NCI-H1694 (cell line): ENCODE measurements at regions not wholly inside any gene's neighbourhood (a gene's known extent, or its start where the extent isn't known, plus 50 kb on each side); places are given as distances from the start of the nearest gene placed in this dataset.

Source experiments
- DNase-seq: peaks from one replicate; lab custom pipeline; 2025; lab: John Stamatoyannopoulos, UW

DNA sequence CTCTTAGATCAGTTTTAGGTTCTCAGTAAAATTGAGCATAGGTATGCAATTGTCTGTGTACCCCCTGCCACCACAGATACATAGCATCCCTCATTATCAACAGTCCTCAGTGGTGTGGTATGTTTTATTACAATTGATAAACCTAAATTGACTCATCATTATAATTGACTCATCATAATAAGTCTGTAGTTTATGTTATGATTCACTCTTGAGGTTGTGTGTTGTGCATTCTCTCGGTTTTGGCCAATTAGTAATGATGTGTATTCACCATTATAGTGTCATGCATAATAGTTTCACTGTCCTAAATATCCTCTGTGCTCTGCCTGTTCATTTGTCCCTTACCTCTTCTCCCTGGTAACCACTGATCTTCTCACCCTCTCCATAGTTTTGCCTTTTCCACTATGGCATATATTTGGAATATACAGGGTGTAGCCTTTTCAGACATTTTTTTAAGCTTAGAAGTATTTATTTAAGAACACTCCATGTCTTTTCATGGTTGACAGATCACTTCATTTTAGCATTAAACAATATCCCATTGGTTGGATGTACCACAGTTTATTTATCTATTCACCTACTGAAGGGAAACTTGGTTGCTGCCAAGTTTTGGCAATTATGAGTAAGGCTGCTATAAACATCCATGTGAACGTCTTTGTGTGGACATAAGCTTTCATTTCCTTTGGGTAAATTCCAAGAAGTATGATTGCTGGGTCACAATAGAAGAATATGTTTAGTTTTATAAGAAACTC is 1620.6 kb upstream of the MIR17HG start:
- no peak for DNase-seq

DNA sequence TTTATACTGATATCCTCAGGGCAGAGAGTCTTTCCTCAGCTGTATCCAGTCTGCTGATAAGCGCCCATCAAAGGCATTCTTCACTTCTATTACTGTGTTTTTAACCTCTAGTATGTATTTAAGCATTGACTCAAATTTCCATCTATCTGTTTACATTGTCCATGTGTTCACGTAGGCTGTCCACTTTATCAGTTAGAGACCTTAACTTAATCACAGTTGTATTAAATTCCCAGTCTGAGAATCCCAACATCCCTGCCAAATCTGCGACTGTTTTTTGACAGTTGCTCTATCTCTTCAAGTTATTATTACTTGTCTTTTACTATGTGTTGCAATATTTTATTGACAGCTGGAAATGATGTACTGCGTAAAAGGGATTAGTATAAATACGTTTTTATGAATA is 1613.7 kb upstream of the MIR17HG start:
- DNase-seq: no peak

DNA sequence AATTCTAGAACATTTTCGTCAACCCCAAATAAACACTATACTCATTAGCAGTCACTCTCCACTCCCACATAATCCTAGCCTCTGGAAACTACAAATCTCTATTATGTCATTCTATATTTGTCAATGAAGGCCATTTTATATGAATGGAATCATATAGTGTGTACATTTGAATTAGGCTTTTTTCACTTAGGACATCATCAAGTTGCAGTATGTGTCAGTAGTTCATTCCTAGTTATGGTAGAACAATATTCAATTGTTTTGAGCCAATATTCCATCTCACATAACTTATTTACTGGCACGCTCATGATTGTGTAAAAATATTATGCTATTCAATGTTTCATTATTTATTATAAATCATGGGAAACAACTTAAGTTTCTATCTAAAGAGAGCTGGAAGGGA is 1610.4 kb upstream of the MIR17HG start:
- DNase-seq: no peak

DNA sequence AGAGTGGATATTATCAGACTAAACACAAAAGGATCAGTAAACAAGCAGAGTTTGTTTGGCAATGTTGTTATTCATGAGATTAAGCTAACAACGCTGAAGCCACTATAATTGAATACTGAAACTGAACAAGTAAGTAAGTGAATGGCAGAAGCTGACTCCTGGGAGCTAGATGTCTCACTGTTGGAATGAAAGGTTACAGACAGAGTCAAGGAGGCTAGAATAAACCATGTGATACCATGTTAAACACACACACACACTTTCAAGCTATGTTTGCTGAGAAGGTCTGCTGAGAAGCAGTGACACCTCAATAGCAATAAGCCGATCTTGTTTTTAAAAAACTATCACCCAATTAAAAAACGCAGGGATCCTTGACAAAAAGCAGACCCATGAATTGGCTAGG is 1609.4 kb upstream of the MIR17HG start:
- DNase-seq: no peak

DNA sequence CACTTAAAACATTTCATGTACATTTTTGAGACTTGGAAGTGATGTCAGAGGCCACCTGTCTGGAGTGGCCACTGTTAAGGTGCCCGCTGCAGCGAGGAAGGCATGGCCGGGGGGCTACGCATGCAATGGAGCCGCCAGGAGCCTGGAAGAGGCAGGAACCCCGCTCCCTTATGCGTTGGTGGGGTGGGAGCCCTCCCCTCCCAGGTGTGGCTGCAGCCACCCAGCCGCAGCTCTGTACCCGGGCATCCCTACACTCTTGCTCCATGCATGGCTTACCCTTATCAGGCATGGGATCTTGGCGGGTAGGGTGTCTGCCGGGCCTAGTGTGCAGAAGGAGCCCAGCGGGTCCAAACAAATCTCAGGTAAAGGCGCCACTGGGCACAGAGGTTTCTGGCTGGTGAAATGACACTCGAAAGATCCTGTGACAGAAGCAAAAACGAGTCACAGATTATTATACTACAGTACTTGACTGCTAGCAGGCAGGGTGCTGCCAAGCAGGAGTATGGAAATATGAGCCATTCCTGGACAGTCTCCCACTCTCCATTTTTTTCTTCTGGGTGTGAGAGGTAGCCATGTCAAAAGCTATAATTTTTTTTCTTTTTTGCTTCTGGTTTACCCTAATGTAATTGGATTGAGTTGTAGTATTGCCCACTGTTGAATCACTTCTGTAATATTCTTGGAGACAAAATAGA is 1606.3 kb upstream of the MIR17HG start:
- no peak for DNase-seq

DNA sequence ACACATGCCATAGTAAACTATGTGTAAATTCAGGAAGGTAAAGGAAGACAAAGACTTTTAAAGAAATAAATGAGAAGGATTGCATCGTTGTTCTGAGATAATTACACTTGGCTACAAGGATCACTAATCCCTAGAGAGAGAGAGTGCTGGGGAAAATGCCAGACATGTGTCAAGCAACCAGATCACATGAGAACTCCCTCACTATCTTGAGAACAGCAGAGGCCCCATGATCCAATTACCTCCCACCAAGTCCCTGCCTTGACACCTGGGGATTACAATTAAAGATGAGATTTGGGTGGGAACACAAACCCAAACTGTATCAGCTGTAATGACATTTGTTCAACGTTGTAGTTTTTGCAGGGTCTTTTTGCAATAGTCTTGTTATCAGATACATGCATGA is 1600.9 kb upstream of the MIR17HG start:
- DNase-seq: no peak

DNA sequence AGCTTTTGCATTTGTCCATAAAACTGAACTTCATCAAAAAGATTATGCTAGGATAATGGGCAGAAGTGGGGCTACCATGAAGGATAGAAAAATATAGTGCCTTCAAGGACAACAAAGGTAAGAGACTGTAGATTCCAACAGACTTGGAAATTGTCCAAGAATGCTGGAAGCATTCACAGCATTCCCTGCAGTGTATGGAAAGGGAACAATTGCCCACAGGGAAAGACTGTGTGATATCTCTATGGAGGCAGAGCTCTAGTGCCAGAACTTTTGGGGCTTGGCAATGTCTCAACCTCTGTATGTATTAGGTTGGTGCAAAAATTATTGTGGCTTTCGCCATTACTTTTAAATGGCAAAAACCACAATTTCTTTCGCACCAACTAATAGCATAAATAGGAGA is 1598.8 kb upstream of the MIR17HG start:
- DNase-seq: no peak

DNA sequence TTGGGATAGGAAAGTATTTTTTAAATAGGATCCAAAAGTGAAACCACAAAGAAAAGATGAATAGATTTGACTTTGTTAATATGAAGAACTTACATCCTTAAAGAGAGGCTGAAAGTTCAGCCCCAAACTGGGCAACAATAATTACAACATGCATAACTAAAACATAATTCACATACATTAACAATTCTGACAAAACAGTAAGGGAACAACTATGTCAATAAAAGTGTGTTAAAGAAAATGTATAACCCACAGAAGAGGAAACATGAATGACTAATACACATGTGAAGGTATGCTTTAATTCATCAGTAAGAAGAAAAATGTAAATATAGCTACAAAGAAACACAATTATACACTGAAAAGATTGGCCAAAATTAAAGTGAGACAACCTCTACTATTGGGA is 1597.6 kb upstream of the MIR17HG start:
- DNase-seq: no peak

DNA sequence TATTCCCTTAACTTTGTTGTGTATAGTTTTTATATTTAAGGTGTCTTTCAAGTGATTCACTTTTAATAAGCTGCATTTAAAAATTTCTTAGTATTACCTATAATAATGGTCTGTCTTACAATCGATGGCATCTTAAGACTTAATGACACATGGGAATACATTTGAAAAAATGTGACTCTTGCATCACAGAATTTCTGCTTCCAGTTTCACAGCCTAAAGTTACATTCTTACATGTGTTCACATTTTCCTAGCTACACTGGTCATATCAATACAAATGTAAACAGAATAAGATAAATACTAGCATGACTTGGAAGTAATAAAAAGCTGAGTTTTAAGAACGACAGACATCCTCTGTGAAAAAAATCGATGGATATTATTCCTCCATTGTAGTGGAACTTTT is 1597.1 kb upstream of the MIR17HG start:
- no peak for DNase-seq

DNA sequence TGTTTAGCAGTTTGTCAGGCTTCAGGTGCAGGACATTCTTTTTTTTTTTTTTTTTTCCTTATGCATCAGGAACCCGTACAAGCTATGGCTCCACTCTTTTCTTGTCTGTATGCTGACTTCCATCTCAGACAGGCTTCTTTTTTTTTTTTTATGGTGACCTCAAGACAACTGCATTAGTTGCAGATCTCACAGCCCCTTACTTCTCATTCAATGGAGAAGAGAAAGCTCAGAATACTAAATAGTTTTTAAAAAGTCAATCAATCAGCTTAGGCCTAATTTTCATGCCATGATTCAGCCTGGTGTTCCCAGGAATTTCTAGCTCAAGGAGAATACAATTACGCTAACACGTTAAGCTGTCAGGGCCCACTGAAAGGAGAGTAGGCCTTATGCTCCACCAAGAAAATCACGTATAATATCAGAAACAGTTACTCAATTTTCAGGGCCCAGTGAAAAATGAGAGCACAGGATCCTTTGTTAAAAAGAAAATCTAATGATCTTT is 1596.0 kb upstream of the MIR17HG start:
- no peak for DNase-seq

DNA sequence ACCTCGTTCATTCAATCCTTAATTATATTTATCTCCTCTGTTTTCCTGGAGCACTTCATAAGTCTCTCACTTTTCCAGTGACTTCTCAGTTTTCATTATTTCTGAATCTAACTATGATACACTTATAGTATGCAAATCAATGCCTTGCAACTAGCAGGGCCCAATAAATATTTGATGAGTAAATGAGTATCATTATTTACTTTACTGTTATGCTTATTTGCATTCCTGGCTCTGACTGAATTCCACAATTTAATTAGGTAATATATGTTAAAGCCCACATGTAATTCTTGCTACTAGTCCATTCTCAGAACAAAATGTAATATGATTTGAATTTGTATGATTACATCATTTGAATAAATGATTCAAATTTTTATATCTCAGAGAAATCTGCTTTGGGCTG is 1595.1 kb upstream of the MIR17HG start:
- no peak for DNase-seq

DNA sequence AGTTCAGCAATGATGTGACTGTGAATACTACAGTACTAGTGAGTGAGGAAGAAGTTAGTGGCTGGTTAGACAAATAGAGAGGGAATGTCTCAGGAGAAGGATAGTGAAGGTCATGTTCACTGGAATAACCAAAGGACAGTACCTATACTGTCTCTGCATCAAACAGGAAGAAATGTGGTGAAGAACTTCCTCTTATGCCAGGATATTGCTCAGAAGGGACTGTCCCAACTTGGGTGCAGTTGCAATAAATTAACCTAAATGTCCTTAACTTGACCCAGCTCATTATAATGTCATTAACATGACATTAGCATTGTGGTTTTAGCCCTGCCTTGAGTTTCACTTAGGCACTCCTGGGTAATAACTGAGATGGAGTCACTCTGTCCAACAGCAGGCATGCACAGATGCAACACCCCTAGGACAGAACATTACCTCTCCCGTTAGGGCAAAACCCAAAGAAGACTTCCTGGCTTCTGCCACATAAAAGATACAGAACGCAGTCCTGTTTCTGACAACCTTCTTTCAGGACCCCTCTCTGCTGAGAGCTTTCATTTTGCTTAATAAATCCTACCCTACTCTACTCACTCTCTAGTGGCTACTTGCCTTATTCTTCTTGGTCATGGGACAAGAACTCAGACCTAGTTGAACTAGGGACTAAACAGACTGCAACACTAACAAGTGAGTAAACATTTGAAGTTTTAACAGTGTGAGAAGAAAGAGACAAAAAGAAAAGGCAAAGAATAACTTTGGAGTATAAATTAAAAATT is 1591.6 kb upstream of the MIR17HG start:
- DNase-seq: no peak

DNA sequence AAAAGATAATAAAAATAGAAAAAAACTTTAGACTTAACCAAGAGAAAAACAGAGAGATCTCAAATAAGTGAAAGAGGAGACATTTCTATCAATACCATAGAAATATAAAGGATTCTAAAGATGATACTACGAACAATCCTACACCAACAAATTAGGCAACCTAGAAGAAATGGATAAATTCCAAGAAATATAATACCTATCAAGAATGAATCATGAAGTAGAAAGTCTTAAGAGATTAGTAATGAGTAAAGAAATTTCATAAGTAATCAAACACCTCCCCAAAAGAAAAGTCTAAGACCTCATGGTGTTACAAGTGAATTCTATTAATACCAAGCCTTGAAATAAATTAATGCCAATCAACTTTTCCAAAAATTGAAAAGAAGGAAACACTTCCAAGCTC is 1584.5 kb upstream of the MIR17HG start:
- no peak for DNase-seq

DNA sequence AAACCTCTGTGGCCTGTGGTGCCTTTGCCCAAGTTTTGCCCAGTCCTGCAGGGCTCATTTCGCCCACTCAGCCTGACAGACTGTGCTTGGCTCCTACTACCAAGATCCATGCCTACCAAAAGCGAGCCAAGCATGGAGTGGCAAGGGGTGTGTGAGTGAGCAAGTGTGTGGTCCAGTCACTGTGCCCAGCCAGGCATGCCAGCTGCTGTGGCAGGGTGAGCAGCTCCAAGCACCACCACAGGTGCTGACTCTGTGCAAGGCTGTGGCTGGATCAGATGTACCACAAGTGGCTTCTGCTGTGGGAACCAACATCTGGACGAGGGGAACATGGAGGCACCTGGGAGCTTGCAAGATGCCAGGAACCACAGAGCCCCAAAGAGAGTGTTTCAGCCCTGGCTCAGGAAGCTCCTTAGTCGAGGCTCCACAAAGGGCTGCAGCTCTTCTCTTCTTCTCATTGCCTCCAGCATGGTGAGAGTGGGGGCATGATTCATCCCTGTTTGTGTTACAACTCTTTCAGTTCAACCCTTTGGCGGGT is 1564.2 kb upstream of the MIR17HG start:
- no peak for DNase-seq

DNA sequence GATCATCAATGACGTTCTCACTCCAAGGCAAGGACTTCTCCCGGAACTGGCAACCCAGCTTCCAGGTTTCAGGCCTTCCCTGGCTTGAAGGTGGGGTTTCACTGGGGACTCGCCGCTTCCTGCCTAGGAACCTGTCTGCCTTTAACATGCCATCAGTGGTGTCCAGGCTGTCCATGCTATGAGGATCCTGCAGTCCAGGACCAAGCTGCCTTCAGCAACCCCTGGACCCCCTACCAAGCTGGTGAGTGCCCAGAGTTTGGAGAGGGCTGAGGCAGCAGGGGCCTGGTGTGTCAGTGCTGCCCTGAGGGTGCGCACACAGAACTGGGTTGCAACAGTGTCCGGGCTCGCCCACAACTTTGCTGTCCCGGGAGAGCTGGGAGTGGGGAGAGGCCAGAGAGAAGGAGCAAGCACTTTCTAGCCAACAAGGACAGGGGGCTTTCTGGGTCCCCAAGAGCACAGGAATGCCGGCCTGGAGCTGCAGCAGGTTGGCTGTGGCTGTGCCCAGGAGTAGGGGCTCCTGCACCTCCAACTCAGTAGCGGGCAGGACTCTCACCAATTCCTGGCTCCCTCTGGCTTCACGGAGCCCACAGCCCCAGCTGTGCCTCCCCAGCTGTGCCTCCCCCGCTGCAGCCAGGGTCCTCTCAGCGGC is 1563.2 kb upstream of the MIR17HG start:
- DNase-seq: no peak

DNA sequence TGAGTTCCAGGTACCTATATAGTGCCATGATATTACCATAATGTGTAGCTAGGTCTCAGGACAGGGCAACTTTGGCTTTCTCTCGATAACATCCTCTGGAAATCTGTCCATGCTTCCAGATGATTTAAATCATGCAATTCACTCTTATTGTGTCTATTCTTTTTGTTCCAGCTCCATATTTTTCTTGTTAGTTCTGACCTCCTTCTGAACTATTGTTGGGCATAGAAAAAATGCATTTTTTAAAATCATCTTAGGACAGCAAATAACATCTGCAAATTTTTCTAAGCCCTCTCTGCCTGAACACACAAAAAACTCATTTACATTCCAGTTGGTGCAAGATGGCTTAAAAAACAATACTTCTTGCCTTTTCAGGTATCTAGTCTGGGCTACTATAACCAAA is 1561.0 kb upstream of the MIR17HG start:
- DNase-seq: no peak

DNA sequence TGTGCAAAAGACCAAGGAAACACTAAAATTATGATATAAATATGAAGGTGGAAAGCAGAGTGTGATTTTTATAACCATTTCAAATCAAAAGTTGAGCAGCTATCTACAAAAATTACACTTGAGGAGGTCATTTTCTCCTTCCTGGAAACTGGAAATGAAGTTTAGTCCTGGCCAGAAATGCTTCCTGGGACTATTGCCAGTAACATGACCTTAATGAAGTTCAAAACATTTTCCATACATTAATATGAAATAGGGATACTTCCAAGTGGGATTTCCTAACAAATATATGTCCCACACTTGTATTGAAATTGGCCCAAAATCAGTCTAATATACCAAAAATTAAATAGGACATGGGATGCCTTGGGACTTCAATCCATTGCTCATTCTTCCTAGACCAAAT is 1556.8 kb upstream of the MIR17HG start:
- no peak for DNase-seq

DNA sequence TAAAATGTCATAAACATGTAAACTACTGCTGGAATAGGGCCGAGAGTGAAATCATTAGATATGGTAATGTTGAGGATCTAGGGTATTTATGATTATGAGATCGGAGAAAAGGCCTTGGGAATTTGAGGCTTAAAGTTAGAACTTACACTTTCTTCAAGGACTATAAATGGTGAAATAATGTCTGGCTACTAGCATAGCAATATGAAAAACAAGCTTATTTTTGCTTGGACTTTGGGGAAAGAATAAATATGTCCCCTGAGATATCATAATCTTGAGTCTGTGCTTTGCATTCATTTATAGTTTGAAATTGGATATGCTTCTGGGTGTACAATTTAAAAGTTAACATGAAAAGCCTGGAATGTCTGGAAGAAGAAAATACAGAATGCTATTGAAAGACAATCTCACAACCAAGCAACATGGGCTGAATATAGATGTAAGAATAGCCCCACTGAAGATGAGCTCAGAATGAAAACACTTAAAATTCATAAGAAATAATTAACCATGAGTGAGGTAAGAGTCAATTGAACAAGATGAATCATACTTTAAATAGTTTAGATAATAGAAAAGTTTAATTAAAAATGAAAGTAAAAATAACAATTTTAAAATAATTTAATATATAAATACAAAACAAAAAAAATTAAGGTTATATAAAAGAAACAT is 1555.4 kb upstream of the MIR17HG start:
- DNase-seq: no peak

DNA sequence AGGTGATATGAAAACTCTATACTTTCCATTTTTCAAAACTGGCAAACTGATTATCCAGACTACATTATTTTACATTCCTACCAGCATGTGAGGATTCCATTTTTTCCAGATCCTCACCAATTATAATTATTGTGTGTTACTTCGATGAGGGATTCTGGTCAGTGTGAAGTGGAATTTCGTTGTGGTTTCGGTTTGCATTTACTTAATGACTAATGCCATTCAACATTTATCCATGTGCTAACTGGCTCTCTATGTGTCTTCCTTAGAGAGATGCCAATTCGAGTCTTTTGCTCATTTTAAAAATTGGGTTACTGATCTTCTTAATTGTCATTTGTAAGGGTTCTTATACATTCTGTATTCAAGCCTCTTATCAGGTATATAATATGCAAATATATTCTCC is 1551.3 kb upstream of the MIR17HG start:
- no peak for DNase-seq

DNA sequence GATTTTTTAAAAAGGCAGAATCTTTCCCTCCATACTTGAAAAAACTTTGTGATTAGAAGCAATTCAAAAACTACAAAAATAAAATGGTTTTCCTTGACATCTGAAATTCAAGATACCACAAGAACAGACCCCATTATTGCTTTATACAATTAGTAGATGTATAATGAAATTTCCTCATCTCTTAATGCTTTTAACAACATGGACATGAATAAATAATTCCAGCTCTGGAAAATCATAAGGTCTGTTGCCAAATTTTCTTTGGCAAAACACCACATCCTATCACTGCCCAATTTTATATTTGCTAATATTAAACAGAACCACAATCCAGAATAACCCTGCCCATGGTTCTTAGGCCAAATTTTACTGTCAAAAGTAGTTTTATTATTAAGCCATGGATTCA is 1543.6 kb upstream of the MIR17HG start:
- no peak for DNase-seq

DNA sequence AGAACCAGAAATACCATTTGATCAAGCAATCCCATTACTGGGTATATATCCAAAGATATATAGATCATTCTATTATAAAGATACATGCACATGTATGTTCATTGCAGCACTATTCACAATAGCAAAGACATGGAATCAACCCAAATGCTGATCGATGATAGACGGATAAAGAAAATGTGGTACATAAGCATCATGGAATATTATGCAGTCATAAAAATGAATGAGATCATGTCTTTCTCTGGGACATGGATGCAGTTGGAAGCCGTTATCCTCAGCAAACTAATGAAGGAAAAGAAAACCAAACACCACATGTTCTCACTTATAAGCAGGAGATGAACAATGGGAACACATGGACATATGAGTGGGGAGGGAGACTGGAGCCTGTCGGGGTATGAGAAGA is 1540.9 kb upstream of the MIR17HG start:
- no peak for DNase-seq

DNA sequence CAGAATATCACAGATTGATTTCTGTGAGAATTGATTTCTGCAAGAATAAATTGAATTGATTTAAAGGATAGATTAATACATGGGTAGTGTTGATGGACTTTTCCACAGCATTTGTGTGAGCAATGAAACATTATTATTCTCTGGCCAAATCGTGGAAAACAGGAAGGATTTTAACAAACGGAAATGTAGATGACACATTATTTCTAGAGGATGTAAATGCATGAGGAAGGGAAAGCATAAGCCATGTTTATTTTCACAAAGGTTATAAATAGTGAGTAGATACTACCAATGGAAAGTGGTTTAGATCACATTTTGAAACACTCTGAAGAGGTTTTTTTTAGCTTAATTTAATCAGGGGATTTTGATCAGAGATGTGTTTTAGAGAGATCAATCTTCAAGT is 1534.6 kb upstream of the MIR17HG start:
- DNase-seq: no peak
